Kasumi-1 (cell line): ENCODE measurements at regions not wholly inside any gene's neighbourhood (a gene's known extent, or its start where the extent isn't known, plus 50 kb on each side); places are given as distances from the start of the nearest gene placed in this dataset.

Experiments
- DNase-seq, 2 experiments: peaks; one replicate each; lab custom pipeline; 2025; lab: John Stamatoyannopoulos, UW

- DNase-seq: no peak
These were observed 78.8 kb upstream of the TMEM196 start for GRCh38 chr7:19852192-19852591.

DNA sequence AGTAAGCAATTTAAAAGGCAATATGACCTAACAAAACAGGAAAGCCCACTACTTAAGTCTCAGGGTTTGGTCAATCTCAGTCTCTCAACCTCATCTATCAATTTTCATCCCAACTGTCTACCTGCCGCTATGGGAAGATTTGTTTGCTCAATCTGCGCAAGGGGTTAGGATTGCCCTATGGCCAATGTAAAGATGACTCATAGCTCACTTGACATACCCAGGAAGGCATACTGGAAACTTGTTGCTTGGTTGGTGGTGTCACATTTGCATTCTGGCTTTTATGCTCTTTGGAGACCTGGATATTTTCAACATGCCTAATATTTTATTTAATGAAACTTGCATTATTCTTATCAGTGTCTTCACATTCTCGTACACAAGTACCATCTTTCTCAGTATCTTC lies 78.1 kb upstream of the TMEM196 start:
- no peak for DNase-seq

GRCh38 chr7:19834566-19834965 lies 61.1 kb upstream of the TMEM196 start:
- DNase-seq: no peak

DNA sequence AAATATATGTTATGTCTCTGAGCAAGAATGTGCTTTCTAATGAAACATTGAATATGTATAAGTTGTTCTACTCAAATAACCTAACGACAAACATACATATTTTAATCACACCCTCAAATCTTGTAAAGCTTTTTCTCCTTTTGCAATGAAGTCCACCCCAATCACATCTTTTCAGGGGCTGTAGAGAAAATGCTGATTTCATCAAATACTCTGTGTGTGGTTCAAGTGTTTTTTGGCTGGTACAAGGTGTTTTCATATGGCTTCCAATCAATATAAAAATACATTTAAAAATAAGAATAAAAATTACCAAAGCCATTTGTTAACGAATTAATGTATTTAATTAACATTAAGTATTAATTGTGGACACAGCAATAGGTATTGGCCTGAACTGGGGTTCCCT lies 57.2 kb upstream of the TMEM196 start:
- DNase-seq: no peak
